NCI-H510A treated with DMSO at 0.1 percent for 48 hours (cell line): ENCODE measurements at regions not wholly inside any gene's neighbourhood (a gene's known extent, or its start where the extent isn't known, plus 50 kb on each side); places are given as distances from the start of the nearest gene placed in this dataset.

Source experiments
- DNase-seq: peaks from one replicate; lab custom pipeline; 2025; lab: John Stamatoyannopoulos, UW

GRCh38 chr13:29903543-29903942, 53.1 kb upstream of the UBL3 start:
- DNase-seq: no peak

GRCh38 chr13:29902632-29903305, 52.4 kb upstream of the UBL3 start:
- no peak for DNase-seq

- DNase-seq: peak; percentile 13
Measured at GRCh38 chr13:29901710-29902631, 51.6 kb upstream of the UBL3 start.
